ENCODE measurements at regions not wholly inside any gene's neighbourhood (a gene's known extent, or its start where the extent isn't known, plus 50 kb on each side); places are given as distances from the start of the nearest gene placed in this dataset.

DNA sequence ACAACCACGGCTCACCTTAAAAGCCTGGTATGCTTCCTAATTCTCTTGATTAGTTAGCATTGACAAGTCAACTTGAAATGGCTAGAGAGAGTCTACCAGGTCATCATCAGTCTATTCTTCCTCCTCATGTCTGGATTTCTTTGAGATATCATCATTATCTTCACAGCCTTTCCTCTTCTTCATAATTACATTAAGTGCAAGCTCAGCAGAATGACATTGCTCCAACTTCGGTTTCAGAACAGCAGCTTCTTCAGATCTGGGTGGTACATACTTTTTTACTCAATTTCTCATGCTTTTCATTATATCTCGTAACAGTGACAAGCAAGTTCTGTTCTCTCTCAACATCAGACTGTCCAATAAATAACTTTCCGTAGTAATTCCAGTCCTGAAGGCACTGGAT lies 337.5 kb upstream of the TENM3 start:
- no peak for DNase-seq

DNA sequence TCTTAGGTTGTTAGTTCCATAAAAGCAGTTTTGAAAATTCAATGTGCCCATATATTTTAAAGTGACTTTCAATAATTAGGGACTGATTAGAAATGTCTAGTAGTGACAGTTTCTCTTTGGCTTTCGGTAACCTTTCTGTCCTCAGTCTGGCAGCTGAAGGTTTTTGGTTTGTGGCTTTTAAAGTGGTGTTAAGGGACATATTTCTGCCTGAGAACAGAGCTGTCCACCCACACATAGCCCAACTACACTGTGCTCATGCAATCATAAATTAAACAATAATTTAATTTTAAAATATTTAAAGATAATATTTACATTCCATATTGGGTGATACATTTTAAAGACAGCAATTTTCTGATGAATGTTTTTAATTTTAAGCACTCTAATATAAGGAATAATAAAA lies 335.0 kb upstream of the TENM3 start:
- DNase-seq, result no peak

GRCh38 chr4:181909368-181909767 lies 333.8 kb upstream of the TENM3 start:
- no peak for DNase-seq

DNA sequence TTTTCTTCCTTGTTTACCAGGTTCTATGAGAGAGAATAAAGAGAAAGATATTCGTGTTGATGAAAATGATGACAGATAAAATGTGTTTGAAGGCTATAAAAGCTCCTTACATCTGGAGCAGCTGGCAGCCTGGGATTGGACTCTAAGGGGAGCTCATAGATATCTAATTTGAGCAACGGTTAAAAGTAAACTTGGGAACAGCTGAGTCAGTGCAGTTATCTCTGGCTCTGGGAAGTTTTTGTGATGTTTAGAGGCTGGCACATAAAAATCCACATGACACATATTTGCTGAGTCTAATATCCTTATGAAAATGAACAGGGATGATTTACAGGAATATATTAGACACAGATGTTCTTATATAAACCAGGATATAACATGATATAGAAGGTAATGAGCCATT lies 331.8 kb upstream of the TENM3 start:
- DNase-seq, result no peak

- no peak for DNase-seq
These were observed 309.7 kb upstream of the TENM3 start for GRCh38 chr4:181933471-181933870.

DNA sequence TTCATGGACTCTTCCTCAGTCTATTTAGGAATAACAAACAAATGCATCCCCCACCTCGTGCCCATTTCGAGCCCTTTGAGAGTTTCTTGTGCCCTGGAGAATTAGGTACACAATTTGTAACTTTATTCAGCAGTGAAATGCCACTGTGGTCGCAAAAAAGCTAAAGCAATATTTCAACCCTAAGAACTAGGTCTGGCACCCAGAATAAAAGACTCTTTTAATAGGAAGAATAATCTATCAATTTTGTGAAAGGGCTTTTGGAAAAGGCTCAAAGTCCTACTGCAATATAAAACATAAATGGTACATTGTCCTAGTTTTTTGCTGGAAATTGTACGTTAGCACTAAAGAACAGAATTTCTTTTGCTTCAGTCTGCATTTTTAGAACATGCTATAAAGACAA lies 304.6 kb upstream of the TENM3 start:
- no peak for DNase-seq

- no peak for DNase-seq
These were observed 303.8 kb upstream of the TENM3 start for GRCh38 chr4:181939199-181939945.

- DNase-seq, result no peak
These were observed 298.7 kb upstream of the TENM3 start for GRCh38 chr4:181944527-181944926.

- DNase-seq, result no peak
These were observed 296.3 kb upstream of the TENM3 start for GRCh38 chr4:181946902-181947301.

- DNase-seq, result no peak
These were observed 294.3 kb upstream of the TENM3 start for GRCh38 chr4:181948839-181949382.

- DNase-seq, result no peak
These were observed 293.4 kb upstream of the TENM3 start for GRCh38 chr4:181949704-181950312.

DNA sequence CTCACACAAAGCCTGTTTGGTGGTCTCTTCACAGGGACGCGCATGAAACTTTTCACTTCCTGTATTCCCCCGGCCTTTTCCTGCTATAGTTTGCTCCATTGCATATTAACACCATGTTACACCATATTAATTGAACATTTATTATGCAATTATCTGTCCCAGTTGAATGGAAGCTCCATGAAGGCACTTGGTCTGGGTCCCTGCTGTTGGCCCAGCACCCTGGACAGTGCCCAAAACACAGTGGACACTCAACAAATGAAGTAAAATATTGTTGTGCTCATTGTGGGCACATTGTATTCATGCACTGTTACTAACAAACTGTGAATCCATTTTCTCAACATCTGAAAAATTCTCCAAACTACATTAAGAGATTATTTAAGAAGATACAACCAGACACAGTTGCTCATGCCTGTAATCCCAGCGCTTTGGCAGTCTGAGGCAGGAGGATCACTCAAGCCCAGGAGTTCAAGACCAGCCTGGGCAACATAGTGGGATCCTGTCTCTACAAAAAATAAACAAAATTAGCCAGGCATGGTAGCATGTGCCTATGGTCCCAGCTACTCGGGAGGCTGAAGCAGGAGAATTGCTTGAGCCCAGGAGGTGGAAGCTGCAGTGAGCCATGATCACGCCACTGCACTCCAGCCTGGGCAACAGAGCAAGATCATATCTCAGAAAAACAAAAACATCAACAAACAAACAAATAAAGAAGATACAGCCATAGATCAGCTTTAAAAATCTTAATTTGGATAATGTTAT lies 292.7 kb upstream of the TENM3 start:
- no peak for DNase-seq

GRCh38 chr4:181951265-181951664 lies 291.9 kb upstream of the TENM3 start:
- no peak for DNase-seq

GRCh38 chr4:181952478-181952877 lies 290.7 kb upstream of the TENM3 start:
- DNase-seq, result no peak

GRCh38 chr4:181956512-181956911 lies 286.7 kb upstream of the TENM3 start:
- DNase-seq, result no peak

- DNase-seq, result no peak
These were observed 286.1 kb upstream of the TENM3 start for GRCh38 chr4:181957088-181957487.

GRCh38 chr4:181958446-181958845 lies 284.8 kb upstream of the TENM3 start:
- no peak for DNase-seq

GRCh38 chr4:181959121-181959520 lies 284.1 kb upstream of the TENM3 start:
- no peak for DNase-seq

- DNase-seq, result no peak
These were observed 282.8 kb upstream of the TENM3 start for GRCh38 chr4:181960384-181960783.

- no peak for DNase-seq
These were observed 280.9 kb upstream of the TENM3 start for GRCh38 chr4:181962321-181962720.

DNA sequence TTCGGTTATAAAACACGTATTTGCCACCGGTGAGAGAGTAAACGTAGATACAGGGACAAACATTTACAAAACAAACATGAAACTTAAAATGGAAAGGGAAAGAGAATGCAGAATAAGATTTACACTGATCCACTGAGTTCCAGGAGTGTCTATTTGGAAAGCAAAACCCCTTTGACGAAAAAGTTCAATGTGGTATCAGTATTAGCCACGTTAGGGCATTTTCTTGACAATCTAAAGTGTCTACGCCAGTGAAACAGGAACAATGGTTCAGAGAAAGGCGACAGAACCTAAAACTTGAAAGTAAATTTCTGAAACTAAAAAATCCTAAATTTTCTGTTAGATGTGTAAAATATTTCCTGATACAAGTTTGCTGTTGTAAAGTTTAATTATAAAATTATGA lies 278.5 kb upstream of the TENM3 start:
- DNase-seq, result no peak

DNA sequence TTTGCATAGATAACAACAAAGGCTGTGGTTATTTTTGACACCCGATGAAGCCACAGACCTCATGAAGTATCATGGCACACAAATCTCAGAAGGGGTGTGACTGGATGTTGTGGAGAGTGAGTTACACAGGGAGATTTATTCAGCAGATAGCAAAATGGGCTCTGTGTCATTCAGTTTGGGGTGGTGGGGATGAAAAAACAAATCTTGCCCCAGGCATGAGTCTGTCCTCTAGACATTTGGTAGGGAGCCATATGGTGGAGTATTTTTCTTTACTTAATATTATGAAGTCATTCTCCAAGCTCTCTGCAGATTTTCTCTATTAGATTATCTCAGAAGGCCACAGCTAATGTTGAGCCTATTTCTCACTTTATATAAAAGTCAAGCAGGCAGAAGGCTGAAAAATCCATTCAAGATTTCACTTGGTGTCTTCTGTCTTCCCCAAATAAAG lies 277.1 kb upstream of the TENM3 start:
- DNase-seq, result peak; percentile 9

DNA sequence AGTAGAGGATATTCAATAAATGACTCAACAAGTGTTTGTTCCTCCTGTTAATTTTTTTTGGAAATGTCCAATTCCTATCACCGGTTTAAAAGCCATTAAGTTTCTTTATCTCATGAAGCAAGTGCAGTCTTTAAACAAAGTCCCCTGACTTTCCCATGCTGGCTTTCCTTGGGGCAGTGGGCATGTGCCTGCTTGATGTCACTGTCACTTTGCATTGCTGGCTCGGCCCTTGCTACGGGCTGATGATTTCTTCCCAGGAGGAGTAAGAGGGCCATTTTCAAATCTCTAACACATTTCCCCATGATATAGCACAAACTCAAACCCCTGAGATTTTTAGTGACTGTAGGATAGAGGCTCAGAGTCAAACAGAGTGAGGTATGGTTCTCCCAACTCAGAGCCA lies 275.8 kb upstream of the TENM3 start:
- no peak for DNase-seq

DNA sequence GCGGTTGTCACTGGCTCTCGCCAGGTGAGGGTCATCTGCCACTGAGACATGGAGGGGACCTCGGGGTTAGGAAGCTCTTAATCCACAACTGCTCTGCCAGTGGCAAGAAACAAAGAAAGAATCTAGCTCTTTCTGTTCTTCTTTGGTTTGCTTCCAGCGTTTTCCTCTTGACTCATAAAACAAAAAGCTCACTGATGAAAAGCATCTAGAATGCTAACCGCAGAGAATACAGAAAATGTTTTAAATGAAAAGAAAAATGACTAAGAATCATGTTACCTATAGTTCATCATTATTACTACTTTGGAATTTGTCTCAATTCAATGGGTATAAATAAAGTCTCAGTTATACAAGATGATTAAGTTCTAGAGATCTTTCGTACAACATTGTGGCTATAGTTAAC lies 274.8 kb upstream of the TENM3 start:
- DNase-seq, result no peak
